GM12878 (cell line): ENCODE measurements at regions not wholly inside any gene's neighbourhood (a gene's known extent, or its start where the extent isn't known, plus 50 kb on each side); places are given as distances from the start of the nearest gene placed in this dataset.

Experiments
- ATF2 ChIP-seq: IDR thresholded peaks from 2 replicates; pipeline ENCODE4 v1.6.1; 2012; ENCODE audit warnings: low read length, inconsistent platforms
- DPF2 ChIP-seq: fragments of 450-650 bp; IDR thresholded peaks from 2 replicates; pipeline ENCODE4 v1.6.1; 2017; ENCODE audit warnings: mild to moderate bottlenecking
- E2F4 ChIP-seq: IDR thresholded peaks from 2 replicates; pipeline ENCODE4 v1.6.1; 2012; ENCODE audit warnings: low read depth, low read length, improper control_type of control experiment
- NFIC ChIP-seq: IDR thresholded peaks from 2 replicates; pipeline ENCODE4 v1.6.1; 2012; ENCODE audit warnings: low read depth, mild to moderate bottlenecking, inconsistent platforms, low read length, moderate library complexity
- POLR2A ChIP-seq: IDR thresholded peaks from 2 replicates; pipeline ENCODE4 v1.6.1; 2011; ENCODE audit warnings: low read depth, mild to moderate bottlenecking, low read length
- TF ChIP-seq, protein P1 (sequence below), 3 experiments: IDR thresholded peaks in 2 of 3; conservative IDR thresholded peaks in 1 of 3; 2 replicates each; pipeline ENCODE4 v1.5.1; 2011; ENCODE audit warnings: low read depth in 3 of 3, low read length in 3 of 3, mild to moderate bottlenecking in 3 of 3, control low read depth in 2 of 3, moderate library complexity in 2 of 3, inconsistent platforms in 1 of 3, mixed read lengths in 1 of 3; ENCODE audit not compliant: control insufficient read depth in 2 of 3, insufficient read depth in 1 of 3; ENCODE audit errors: extremely low read depth in 1 of 3

DNA sequence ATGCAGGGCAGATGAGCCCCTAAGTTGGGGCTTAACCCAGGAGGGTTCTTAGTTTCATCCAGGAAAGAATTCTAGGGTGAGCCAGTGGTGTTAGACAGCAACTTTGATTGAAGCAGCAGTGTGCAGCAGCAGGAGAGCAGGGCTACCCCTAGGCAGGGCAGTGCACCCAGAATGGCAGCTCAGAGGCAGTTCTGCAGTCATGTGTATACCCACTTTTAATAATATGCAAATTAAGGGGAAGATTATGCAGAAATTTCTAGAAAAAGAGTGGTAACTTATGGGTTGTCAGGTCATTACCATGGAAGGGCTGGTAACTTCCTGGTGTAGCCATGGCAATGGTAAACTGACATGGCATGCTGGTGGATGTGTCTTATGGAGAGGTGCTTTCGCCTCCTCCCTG lies 297.5 kb downstream of the PCNX1 start:
- TF ChIP-seq E2F4 (no peak), NFIC (no peak), DPF2 (no peak), ATF2 (no peak), POLR2A (no peak)
- TF ChIP-seq, protein P1, sequence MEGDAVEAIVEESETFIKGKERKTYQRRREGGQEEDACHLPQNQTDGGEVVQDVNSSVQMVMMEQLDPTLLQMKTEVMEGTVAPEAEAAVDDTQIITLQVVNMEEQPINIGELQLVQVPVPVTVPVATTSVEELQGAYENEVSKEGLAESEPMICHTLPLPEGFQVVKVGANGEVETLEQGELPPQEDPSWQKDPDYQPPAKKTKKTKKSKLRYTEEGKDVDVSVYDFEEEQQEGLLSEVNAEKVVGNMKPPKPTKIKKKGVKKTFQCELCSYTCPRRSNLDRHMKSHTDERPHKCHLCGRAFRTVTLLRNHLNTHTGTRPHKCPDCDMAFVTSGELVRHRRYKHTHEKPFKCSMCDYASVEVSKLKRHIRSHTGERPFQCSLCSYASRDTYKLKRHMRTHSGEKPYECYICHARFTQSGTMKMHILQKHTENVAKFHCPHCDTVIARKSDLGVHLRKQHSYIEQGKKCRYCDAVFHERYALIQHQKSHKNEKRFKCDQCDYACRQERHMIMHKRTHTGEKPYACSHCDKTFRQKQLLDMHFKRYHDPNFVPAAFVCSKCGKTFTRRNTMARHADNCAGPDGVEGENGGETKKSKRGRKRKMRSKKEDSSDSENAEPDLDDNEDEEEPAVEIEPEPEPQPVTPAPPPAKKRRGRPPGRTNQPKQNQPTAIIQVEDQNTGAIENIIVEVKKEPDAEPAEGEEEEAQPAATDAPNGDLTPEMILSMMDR (IDR thresholded peaks at IDR 0.05 in 2 of 3, conservative IDR thresholded peaks at IDR 0.05 in 1 of 3; ENCODE audit: control insufficient read depth in 2 of 3, extremely low read depth in 1 of 3, insufficient read depth in 1 of 3, low read depth in 3 of 3, low read length in 3 of 3) = no peak
